ENCODE measurements at regions not wholly inside any gene's neighbourhood (a gene's known extent, or its start where the extent isn't known, plus 50 kb on each side); places are given as distances from the start of the nearest gene placed in this dataset.

- DNase-seq: no peak
Observed at GRCh38 chr3:72421786-72422185, 426.5 kb downstream of the SHQ1 start.

GRCh38 chr3:72421126-72421525 lies 427.1 kb downstream of the SHQ1 start:
- no peak for DNase-seq

GRCh38 chr3:72418856-72419255 lies 429.4 kb downstream of the SHQ1 start:
- no peak for DNase-seq

- no peak for DNase-seq
Observed at GRCh38 chr3:72418244-72418643, 430.0 kb downstream of the SHQ1 start.

GRCh38 chr3:72414481-72415016 lies 433.7 kb downstream of the SHQ1 start:
- DNase-seq: no peak

- DNase-seq: no peak
Observed at GRCh38 chr3:72413228-72413627, 435.0 kb downstream of the SHQ1 start.

GRCh38 chr3:72412340-72412956 lies 435.8 kb downstream of the SHQ1 start:
- no peak for DNase-seq

- no peak for DNase-seq
Observed at GRCh38 chr3:72411843-72412242, 436.4 kb downstream of the SHQ1 start.

GRCh38 chr3:72411126-72411525 lies 437.1 kb downstream of the SHQ1 start:
- DNase-seq: no peak

- DNase-seq: no peak
Observed at GRCh38 chr3:72408983-72409779, 439.1 kb downstream of the SHQ1 start.

GRCh38 chr3:72407766-72408165 lies 440.5 kb downstream of the SHQ1 start:
- DNase-seq: peak; percentile 33

GRCh38 chr3:72405943-72406566 lies 442.2 kb downstream of the SHQ1 start:
- no peak for DNase-seq

GRCh38 chr3:72401005-72401545 lies 447.2 kb downstream of the SHQ1 start:
- no peak for DNase-seq

GRCh38 chr3:72398781-72399180 lies 449.5 kb downstream of the SHQ1 start:
- DNase-seq: no peak

GRCh38 chr3:72397586-72397985 lies 450.7 kb downstream of the SHQ1 start:
- DNase-seq: no peak

- DNase-seq: no peak
Observed at GRCh38 chr3:72396899-72397298, 451.3 kb downstream of the SHQ1 start.

GRCh38 chr3:72395776-72396311 lies 452.4 kb downstream of the SHQ1 start:
- no peak for DNase-seq

- DNase-seq: no peak
Observed at GRCh38 chr3:72393455-72393854, 454.8 kb downstream of the SHQ1 start.

- no peak for DNase-seq
Observed at GRCh38 chr3:72391659-72392058, 456.6 kb downstream of the SHQ1 start.

GRCh38 chr3:72390841-72391240 lies 457.4 kb downstream of the SHQ1 start:
- DNase-seq: no peak

- DNase-seq: no peak
Observed at GRCh38 chr3:72388644-72389043, 459.6 kb downstream of the SHQ1 start.

GRCh38 chr3:72388117-72388516 lies 460.1 kb downstream of the SHQ1 start:
- DNase-seq: no peak

- DNase-seq: no peak
Observed at GRCh38 chr3:72386327-72387000, 461.8 kb downstream of the SHQ1 start.

Data from NCI-H1105 treated with DMSO at 0.1 percent for 48 hours (cell line).